ENCODE measurements at regions not wholly inside any gene's neighbourhood (a gene's known extent, or its start where the extent isn't known, plus 50 kb on each side); places are given as distances from the start of the nearest gene placed in this dataset.

DNA sequence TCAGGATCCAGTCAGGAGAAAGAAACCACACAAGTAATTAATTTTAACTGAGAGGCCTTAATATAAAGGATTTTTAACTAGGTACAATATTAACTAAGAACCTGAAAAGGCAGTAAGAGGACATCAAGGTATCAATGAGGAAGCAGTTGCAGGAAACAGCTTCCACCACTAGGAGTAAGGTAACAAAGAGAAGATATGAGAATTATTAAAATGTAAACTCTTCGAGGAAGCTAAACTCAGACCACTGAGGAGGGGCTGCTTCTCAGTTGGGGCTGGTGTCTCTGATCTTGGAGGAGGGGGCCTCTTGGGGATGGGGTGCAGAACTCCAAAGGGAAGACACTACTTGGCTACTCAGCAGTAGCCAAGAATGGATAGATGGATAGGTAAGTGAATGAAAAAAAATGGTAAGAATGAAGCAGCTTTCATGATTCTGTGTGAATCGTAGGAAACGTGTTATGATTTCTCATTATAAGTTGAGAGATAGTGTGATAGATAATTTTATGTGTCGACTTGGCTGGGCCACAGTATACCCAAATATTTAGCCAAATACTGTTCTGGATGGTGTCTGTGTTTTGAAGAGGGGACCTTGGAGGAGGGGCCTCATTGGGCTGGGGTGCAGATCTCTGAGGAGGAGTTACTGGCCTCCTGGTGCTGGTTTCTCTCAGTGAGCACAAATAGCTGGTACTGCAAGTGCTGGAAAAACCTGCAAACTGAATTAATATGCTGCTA lies 547.7 kb upstream of the LRRTM1 start:
- DNase-seq (ENCODE audit: low read depth): no peak
- TF ChIP-seq, protein P1, sequence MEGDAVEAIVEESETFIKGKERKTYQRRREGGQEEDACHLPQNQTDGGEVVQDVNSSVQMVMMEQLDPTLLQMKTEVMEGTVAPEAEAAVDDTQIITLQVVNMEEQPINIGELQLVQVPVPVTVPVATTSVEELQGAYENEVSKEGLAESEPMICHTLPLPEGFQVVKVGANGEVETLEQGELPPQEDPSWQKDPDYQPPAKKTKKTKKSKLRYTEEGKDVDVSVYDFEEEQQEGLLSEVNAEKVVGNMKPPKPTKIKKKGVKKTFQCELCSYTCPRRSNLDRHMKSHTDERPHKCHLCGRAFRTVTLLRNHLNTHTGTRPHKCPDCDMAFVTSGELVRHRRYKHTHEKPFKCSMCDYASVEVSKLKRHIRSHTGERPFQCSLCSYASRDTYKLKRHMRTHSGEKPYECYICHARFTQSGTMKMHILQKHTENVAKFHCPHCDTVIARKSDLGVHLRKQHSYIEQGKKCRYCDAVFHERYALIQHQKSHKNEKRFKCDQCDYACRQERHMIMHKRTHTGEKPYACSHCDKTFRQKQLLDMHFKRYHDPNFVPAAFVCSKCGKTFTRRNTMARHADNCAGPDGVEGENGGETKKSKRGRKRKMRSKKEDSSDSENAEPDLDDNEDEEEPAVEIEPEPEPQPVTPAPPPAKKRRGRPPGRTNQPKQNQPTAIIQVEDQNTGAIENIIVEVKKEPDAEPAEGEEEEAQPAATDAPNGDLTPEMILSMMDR (IDR thresholded peaks at IDR 0.05; ENCODE audit: insufficient read depth, low read length): no peak
- H3K4me3 ChIP-seq (ENCODE audit: low read depth, low read length): no peak overlapping the region

DNA sequence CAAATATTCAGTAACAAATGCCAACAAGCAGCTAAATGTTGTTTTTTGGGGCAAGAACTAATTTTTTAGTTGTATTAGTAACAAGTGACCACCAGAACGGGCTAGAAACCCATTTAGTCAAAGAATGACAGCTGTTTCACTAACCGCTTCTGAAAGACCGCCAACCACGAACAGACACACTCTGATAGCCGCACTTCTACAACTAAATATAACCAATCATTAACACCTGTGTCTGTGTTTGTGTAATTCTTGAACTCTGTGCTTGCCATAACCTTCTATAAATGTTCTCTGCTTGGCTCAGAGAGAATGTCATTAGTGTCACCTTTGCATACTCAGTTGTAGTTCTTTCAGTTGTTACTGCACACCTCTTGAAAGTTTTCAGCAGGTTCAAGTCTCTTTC lies 526.3 kb upstream of the LRRTM1 start:
- no peak overlapping the region for H3K4me3 ChIP-seq (ENCODE audit: low read depth, low read length)
- TF ChIP-seq, protein P1 (IDR thresholded peaks at IDR 0.05; ENCODE audit: insufficient read depth, low read length): no peak
- DNase-seq (ENCODE audit: low read depth): no peak

GRCh38 chr2:80822999-80823398 lies 518.4 kb upstream of the LRRTM1 start:
- no peak overlapping the region for H3K4me3 ChIP-seq (ENCODE audit: low read depth, low read length)
- no peak for DNase-seq (ENCODE audit: low read depth)
- TF ChIP-seq, protein P1 (IDR thresholded peaks at IDR 0.05; ENCODE audit: insufficient read depth, low read length): no peak

- DNase-seq (ENCODE audit: low read depth): no peak
- H3K4me3 ChIP-seq (ENCODE audit: low read depth, low read length): no peak overlapping the region
- TF ChIP-seq, protein P1 (IDR thresholded peaks at IDR 0.05; ENCODE audit: insufficient read depth, low read length): no peak
Observed at GRCh38 chr2:80815259-80815658, 510.7 kb upstream of the LRRTM1 start.

GRCh38 chr2:80786584-80786983 lies 482.0 kb upstream of the LRRTM1 start:
- no peak for DNase-seq (ENCODE audit: low read depth)
- H3K4me3 ChIP-seq (ENCODE audit: low read depth, low read length): no peak overlapping the region
- TF ChIP-seq, protein P1 (IDR thresholded peaks at IDR 0.05; ENCODE audit: insufficient read depth, low read length): no peak

DNA sequence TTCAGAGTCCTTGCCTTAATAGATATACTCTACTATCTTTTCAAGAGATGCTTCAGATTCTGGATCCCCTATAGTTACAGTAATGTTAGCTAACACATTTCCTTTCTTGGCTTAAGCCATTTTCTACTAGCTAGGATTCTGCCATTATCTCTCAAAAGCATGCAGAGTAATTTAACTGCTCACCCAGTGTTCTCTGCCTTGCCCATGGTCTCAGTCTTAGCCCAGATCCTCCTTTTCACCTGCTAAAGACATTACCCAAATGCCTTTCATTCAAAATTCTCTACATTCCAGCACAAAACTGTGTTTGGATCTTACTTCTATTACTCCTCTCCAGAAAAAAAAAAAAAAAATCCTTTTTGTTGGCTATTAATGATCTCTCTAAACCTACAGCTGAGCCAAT lies 474.2 kb upstream of the LRRTM1 start:
- no peak for DNase-seq (ENCODE audit: low read depth)
- no peak overlapping the region for H3K4me3 ChIP-seq (ENCODE audit: low read depth, low read length)
- TF ChIP-seq, protein P1 (IDR thresholded peaks at IDR 0.05; ENCODE audit: insufficient read depth, low read length): no peak

GRCh38 chr2:80748592-80748991 lies 444.0 kb upstream of the LRRTM1 start:
- H3K4me3 ChIP-seq (ENCODE audit: low read depth, low read length): no peak overlapping the region
- TF ChIP-seq, protein P1 (IDR thresholded peaks at IDR 0.05; ENCODE audit: insufficient read depth, low read length): no peak
- no peak for DNase-seq (ENCODE audit: low read depth)

Measured in fibroblast of the aortic adventitia (primary cell).